Upper lobe of right lung (tissue), 1 donor: ENCODE measurements at regions not wholly inside any gene's neighbourhood (a gene's known extent, or its start where the extent isn't known, plus 50 kb on each side); places are given as distances from the start of the nearest gene placed in this dataset.

ENCODE experiments used
- ATAC-seq: fragments of 200-7000 bp; cut with Tn5 transposase; one replicate; pipeline ENCODE4 v1.9.1; 2020; ENCODE audit warnings: mild to moderate bottlenecking, moderate library complexity
- DNase-seq: peaks from one replicate; pipeline ENCODE4 v3.0.0-alpha.2; 2020
- H3K27ac ChIP-seq: fragments of 200-600 bp; one replicate; pipeline ENCODE4 v1.8.0; 2022
- H3K27me3 ChIP-seq: fragments of 200-600 bp; one replicate; pipeline ENCODE4 v1.8.0; 2022; ENCODE audit warnings: mild to moderate bottlenecking
- H3K36me3 ChIP-seq: fragments of 200-600 bp; one replicate; pipeline ENCODE4 v1.8.0; 2022
- H3K4me1 ChIP-seq: fragments of 200-600 bp; one replicate; pipeline ENCODE4 v1.8.0; 2022
- H3K4me3 ChIP-seq: fragments of 200-600 bp; one replicate; pipeline ENCODE4 v1.8.0; 2022; ENCODE audit warnings: mild to moderate bottlenecking
- H3K9me3 ChIP-seq: fragments of 200-600 bp; one replicate; pipeline ENCODE4 v1.8.0; 2022
- intact Hi-C: fragments of 100-400 bp; cut with DNase I; formaldehyde crosslinking; loops from one replicate; pipeline ENCODE4 v1.11.0; 2022
- TF ChIP-seq, protein P1 (sequence below): fragments of 200-600 bp; IDR thresholded peaks from one replicate; pipeline ENCODE4 v1.8.0; 2022; ENCODE audit warnings: antibody characterized with exemption
- donor health status: DM: no; HTN: yes; CAD: no; lungs with severe emphysema.

DNA sequence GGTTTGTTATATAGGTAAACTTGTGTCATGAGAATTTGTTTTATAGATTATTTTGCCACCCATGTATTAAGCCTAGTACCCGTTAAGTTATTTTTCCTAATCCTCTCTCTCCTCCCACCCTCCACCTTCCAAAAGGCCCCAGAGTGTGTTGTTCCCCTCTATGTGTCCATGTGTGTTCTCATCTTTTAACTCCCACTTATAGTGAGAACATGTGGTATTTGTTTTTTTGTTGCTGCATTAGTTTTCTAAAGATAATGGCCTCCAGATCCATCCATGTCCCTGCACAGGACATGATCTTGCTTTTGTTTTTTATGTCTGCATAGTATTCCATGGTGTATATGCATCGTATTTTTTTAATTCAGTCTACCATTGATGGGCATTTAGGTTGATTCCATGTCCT lies 1075.6 kb upstream of the CNTNAP5 start:
- ATAC-seq: no peak

DNA sequence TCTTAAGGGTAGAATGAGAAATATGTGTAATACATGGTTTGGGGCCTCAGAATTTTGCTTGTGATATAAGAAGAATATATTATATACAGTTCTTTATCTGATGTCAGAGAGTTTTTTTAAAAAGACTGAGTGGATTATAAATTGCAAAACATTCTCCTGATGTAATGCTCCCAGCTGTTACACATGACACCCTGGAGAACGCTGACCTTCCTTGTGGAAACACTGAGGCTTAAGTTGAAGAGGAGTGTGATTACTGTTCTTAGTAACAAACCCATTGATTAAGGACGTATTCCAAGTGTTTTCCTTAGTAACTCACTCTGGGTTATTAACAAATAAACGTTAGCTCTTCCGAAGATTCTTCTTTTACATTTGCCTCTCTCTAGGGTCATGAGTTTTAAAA lies 1069.3 kb upstream of the CNTNAP5 start:
- Histone ChIP-seq H3K9me3 (no peaks in the 10 kb centered on the region), H3K27me3 (no peaks in the 10 kb centered on the region), H3K27ac (no peak overlapping the region), H3K4me3 (no peak overlapping the region), H3K36me3 (no peaks in the 10 kb centered on the region), H3K4me1 (no peaks in the 10 kb centered on the region)
- ATAC-seq (no peak), DNase-seq (no peak)
- intact Hi-C loops: no loop called here
- TF ChIP-seq, protein P1, sequence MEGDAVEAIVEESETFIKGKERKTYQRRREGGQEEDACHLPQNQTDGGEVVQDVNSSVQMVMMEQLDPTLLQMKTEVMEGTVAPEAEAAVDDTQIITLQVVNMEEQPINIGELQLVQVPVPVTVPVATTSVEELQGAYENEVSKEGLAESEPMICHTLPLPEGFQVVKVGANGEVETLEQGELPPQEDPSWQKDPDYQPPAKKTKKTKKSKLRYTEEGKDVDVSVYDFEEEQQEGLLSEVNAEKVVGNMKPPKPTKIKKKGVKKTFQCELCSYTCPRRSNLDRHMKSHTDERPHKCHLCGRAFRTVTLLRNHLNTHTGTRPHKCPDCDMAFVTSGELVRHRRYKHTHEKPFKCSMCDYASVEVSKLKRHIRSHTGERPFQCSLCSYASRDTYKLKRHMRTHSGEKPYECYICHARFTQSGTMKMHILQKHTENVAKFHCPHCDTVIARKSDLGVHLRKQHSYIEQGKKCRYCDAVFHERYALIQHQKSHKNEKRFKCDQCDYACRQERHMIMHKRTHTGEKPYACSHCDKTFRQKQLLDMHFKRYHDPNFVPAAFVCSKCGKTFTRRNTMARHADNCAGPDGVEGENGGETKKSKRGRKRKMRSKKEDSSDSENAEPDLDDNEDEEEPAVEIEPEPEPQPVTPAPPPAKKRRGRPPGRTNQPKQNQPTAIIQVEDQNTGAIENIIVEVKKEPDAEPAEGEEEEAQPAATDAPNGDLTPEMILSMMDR: no peak

More for the DNA sequence above, 1075.6 kb upstream of the CNTNAP5 start:
- no peak overlapping the region for H3K4me3 ChIP-seq
- no peak for DNase-seq
- H3K27ac ChIP-seq: no peak overlapping the region
- H3K27me3 ChIP-seq: no peaks in the 10 kb centered on the region
- TF ChIP-seq, protein P1: no peak
- no peaks in the 10 kb centered on the region for H3K4me1 ChIP-seq
- intact Hi-C loops: no loop called here
- H3K9me3 ChIP-seq: no peaks in the 10 kb centered on the region
- H3K36me3 ChIP-seq: no peaks in the 10 kb centered on the region

DNA sequence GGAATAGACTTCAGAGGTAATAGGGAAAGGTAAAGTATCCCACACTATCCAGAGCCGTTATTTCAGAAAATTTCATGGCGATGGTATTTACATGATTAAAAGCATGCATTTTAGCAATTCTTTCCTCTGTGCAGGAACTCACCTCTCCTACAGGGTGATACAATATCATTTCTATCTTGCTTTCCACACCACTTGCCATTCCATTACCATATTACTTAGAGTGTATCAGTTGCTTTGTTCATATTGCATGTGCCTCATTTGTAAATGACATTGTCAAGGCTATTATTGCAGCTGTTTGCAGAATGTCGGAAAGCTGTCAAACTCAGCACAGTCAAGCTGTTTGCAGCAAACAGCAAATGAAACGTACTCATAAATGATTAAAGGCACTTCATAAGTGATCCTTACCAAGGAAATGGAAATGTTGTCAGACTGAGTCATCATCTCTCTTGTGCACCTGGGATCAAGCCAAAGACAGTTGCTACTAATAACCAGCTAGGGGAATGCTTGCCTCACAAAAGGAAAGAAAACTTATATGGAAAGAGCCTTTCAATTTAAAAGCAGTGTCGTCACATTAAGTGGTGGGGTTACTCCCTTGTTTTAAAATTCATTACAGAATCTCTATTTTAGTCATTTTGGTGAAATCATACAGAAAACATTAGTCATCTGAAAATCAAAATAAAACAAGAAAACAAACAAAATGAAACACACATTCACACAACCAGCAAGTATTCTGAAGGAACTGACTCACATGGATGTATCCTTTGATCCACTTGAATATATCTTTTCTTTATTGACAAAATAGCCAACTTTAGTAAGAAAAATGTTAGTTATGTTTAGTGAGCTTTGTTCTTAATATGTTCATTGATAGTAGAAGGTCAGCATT lies 1064.1 kb upstream of the CNTNAP5 start:
- intact Hi-C loops: no loop called here
- ATAC-seq (peak; percentile 74), DNase-seq (no peak)
- Histone ChIP-seq H3K9me3 (no peaks in the 10 kb centered on the region), H3K27ac (no peak overlapping the region), H3K27me3 (no peaks in the 10 kb centered on the region), H3K36me3 (no peaks in the 10 kb centered on the region), H3K4me1 (no peaks in the 10 kb centered on the region), H3K4me3 (no peak overlapping the region)
- TF ChIP-seq, protein P1: no peak

DNA sequence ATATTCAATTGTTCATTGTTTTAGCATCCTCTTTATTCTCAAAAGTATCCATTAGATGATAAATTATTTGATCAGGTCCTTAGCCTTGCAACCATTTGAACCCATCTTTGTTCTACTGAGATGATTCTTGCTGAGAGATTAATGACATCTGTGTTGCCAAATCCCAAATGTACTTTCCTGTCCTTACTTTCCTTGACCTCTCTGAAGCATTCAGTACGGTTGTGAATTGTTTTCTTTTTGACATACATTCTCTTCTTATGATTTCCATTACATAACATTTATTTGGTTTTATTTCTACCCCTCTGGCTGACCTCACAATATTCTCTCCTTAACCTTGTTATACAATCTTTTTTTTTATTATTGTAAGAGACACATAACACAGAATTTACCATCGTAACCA lies 1058.6 kb upstream of the CNTNAP5 start:
- Histone ChIP-seq H3K4me3 (no peak overlapping the region), H3K27ac (no peak overlapping the region), H3K36me3 (no peaks in the 10 kb centered on the region), H3K4me1 (no peaks in the 10 kb centered on the region), H3K27me3 (no peaks in the 10 kb centered on the region), H3K9me3 (no peaks in the 10 kb centered on the region)
- TF ChIP-seq, protein P1: no peak
- ATAC-seq (no peak), DNase-seq (no peak)
- intact Hi-C loops: no loop called here

DNA sequence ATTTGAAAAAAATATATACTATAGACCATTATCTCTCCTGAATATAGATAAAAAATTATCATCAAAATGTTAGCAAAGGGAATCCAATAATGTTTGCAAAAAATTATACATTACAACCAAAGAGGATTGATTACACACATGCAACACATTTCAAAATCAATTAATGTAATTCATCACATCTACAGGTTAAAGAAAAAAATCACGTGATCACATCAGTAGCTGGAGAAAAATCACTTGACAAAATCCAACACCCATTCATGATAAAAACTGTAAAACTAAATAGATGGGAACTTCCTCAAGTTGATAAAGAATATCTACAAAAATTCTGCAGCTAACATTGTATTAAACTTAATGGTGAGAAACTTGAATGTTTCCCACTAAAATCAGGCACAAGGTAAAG lies 1047.5 kb upstream of the CNTNAP5 start:
- Histone ChIP-seq H3K36me3 (no peaks in the 10 kb centered on the region), H3K9me3 (no peaks in the 10 kb centered on the region), H3K27ac (no peak overlapping the region), H3K4me1 (no peaks in the 10 kb centered on the region), H3K27me3 (no peaks in the 10 kb centered on the region), H3K4me3 (no peak overlapping the region)
- ATAC-seq: no peak
- intact Hi-C loops: no loop called here
- DNase-seq: no peak
- TF ChIP-seq, protein P1: no peak
